K562 (cell line): ENCODE measurements at regions not wholly inside any gene's neighbourhood (a gene's known extent, or its start where the extent isn't known, plus 50 kb on each side); places are given as distances from the start of the nearest gene placed in this dataset.
A peak's percentile ranks its signal among the peaks of the same experiment; 100 is the strongest.

Source experiments
- ATAC-seq: fragments of 200-7000 bp; cut with Tn5 transposase; 3 replicates; pipeline ENCODE4 v1.9.1; 2020; ENCODE audit warnings: moderate library complexity
- BruUV-seq: library from RNA; stranded (reverse); fragments of 400-500 nt; replicated peaks from 2 replicates; lab custom pipeline; 2021; lab: Mats Ljungman, UMichigan
- CTCF ChIA-PET: fragments of 300-600 bp; formaldehyde crosslinking; extraction: SDS; loops from one replicate; lab custom pipeline; 2021; ENCODE audit warnings: low intra/inter-chr PET ratio; lab: Yijun Ruan, JAX
- POLR2A ChIA-PET: fragments of 300-600, 350-650 bp; sonication (Branson Sonifier 250); formaldehyde crosslinking; extraction: SDS; loops from one replicate; lab custom pipeline; 2021; ENCODE audit warnings: antibody characterized with exemption, inconsistent platforms; lab: Yijun Ruan, JAX
- DNase-seq, 4 experiments: peaks; one replicate each; pipeline versions ENCODE4 v3.0.0 to v3.0.0-alpha.2; 2011 to 2018; ENCODE audit warnings: low spot score in 3 of 4, mixed read lengths in 3 of 4; ENCODE audit errors: extremely low read depth in 1 of 4
- FAIRE-seq: peaks from 2 replicates; lab custom pipeline; 2011; peaks lifted over from hg19 to GRCh38; lab: Jason Lieb, UNC
- H2AFZ ChIP-seq: 2 replicates; pipeline ENCODE4 v1.6.0; 2011; ENCODE audit warnings: low read depth, low read length, control low read depth, inconsistent platforms
- H3K27ac ChIP-seq: fragments of 200-600 bp; 3 replicates; pipeline ENCODE4 v1.8.0; 2011; ENCODE audit warnings: low read depth, mild to moderate bottlenecking, control low read depth, inconsistent platforms, low read length, moderate library complexity, mixed read lengths; ENCODE audit errors: extremely low read depth
- H3K27me3 ChIP-seq, 2 experiments: fragments of 300-600 bp in 1 of 2; 2 replicates in 1 of 2; 3 replicates in 1 of 2; pipeline versions ENCODE4 v1.6.0 to v1.8.0; 2011; ENCODE audit warnings: inconsistent platforms in 2 of 2, low read length in 2 of 2, mild to moderate bottlenecking in 1 of 2, mixed read lengths in 1 of 2, moderate library complexity in 1 of 2; ENCODE audit not compliant: control insufficient read depth in 2 of 2, insufficient read depth in 2 of 2
- H3K36me3 ChIP-seq: fragments of 300-600 bp; 3 replicates; pipeline ENCODE4 v1.8.0; 2011; ENCODE audit warnings: mild to moderate bottlenecking, low read length, inconsistent platforms; ENCODE audit not compliant: control insufficient read depth, insufficient read depth
- H3K4me1 ChIP-seq, 2 experiments: fragments of 200-600 bp in 1 of 2; replicated peaks in 1 of 2; 2 replicates in 1 of 2; 3 replicates in 1 of 2; pipeline versions ENCODE4 v1.5.1 to v1.8.0; 2011; ENCODE audit warnings: inconsistent platforms in 2 of 2, low read length in 2 of 2, mild to moderate bottlenecking in 1 of 2, mixed read lengths in 1 of 2, moderate library complexity in 1 of 2; ENCODE audit not compliant: control insufficient read depth in 2 of 2, insufficient read depth in 2 of 2
- H3K4me2 ChIP-seq: 2 replicates; pipeline ENCODE4 v1.6.1; 2011; ENCODE audit warnings: low read length, control low read depth, inconsistent platforms, mixed read lengths; ENCODE audit not compliant: insufficient read depth
- H3K4me3 ChIP-seq: fragments of 200-600 bp; sonication (generic), shearing (Covaris generic); 2 replicates; pipeline ENCODE4 v1.5.1; 2016; ENCODE audit warnings: control low read depth, inconsistent platforms
- H3K79me2 ChIP-seq: fragments of 200-600 bp; 3 replicates; pipeline ENCODE4 v1.8.0; 2011; ENCODE audit warnings: low read length, inconsistent platforms; ENCODE audit not compliant: control insufficient read depth, insufficient read depth
- H3K9ac ChIP-seq, 2 experiments: 2 replicates each; pipeline versions ENCODE4 v1.6.0 to v1.6.1; 2011; ENCODE audit warnings: low read depth in 2 of 2, low read length in 2 of 2, control low read depth in 1 of 2, inconsistent platforms in 1 of 2, mild to moderate bottlenecking in 1 of 2, mixed read lengths in 1 of 2; ENCODE audit not compliant: insufficient read depth in 1 of 2
- H3K9me1 ChIP-seq: one replicate; pipeline ENCODE4 v1.6.0; 2011; ENCODE audit warnings: inconsistent platforms, mild to moderate bottlenecking, low read length, moderate library complexity; ENCODE audit not compliant: control insufficient read depth, insufficient read depth
- H3K9me3 ChIP-seq: replicated peaks from 2 replicates; pipeline ENCODE4 v1.5.1; 2011; ENCODE audit warnings: low read depth, low read length, inconsistent platforms; ENCODE audit not compliant: control insufficient read depth, insufficient read depth
- H4K20me1 ChIP-seq: replicated peaks from 2 replicates; pipeline ENCODE4 v1.6.1; 2011; ENCODE audit warnings: low read length, inconsistent platforms, mixed read lengths; ENCODE audit not compliant: control insufficient read depth, insufficient read depth
- C11orf30 ChIP-seq: fragments of 450-650 bp; IDR thresholded peaks from 2 replicates; pipeline ENCODE4 v1.6.1; 2016; ENCODE audit warnings: low read depth, mild to moderate bottlenecking
- CTBP1 ChIP-seq: fragments of 450-650 bp; IDR thresholded peaks from 2 replicates; pipeline ENCODE4 v1.6.1; 2016; ENCODE audit warnings: borderline replicate concordance
- ILK ChIP-seq: fragments of 450-650 bp; IDR thresholded peaks from 2 replicates; pipeline ENCODE4 v1.6.1; 2016; ENCODE audit warnings: missing genetic modification characterization, low read depth, mild to moderate bottlenecking, missing compliant biosample characterization, moderate library complexity, borderline replicate concordance
- MAFK ChIP-seq: IDR thresholded peaks from 2 replicates; pipeline ENCODE4 v1.6.1; 2011; ENCODE audit warnings: low read length, improper control_type of control experiment
- MECOM ChIP-seq: fragments of 250-450 bp; sonication (Bioruptor Pico); IDR thresholded peaks from 2 replicates; pipeline ENCODE4 v1.8.0; 2022; ENCODE audit warnings: inconsistent platforms
- MNT ChIP-seq, 2 experiments: fragments of 450-650 bp; conservative IDR thresholded peaks; 2 replicates each; pipeline ENCODE4 v1.6.1; 2017; ENCODE audit warnings: mild to moderate bottlenecking in 2 of 2, moderate library complexity in 2 of 2
- NFE2 ChIP-seq: IDR thresholded peaks from 2 replicates; pipeline ENCODE4 v1.6.1; 2014; ENCODE audit warnings: antibody characterized with exemption, low read depth
- POLR3G ChIP-seq: IDR thresholded peaks from 2 replicates; pipeline ENCODE4 v1.6.1; 2011; ENCODE audit not compliant: insufficient read length, insufficient replicate concordance; ENCODE audit errors: extremely low read depth
- SMARCC2 ChIP-seq: fragments of 450-650 bp; IDR thresholded peaks from 2 replicates; pipeline ENCODE4 v1.6.1; 2017; ENCODE audit warnings: antibody characterized with exemption, moderate library complexity, mild to moderate bottlenecking, low read depth
- SP2 ChIP-seq: IDR thresholded peaks from 2 replicates; pipeline ENCODE4 v1.6.1; 2011; ENCODE audit warnings: mild to moderate bottlenecking, low read depth, low read length, moderate library complexity; ENCODE audit not compliant: poor library complexity, severe bottlenecking; ENCODE audit errors: extremely low read depth
- ZNF316 ChIP-seq: fragments of 450-650 bp; IDR thresholded peaks from 2 replicates; pipeline ENCODE4 v1.6.1; 2016
- WGBS: fragments of 100-300 bp; shearing (Covaris generic); methylation state at CpG from one replicate; pipeline ENCODE4 v1.1.6; 2016; ENCODE audit warnings: low coverage, mixed read lengths; ENCODE audit not compliant: insufficient coverage; ENCODE audit errors: missing lambda C conversion rate; 5-methylcytosine and 5-hydroxymethylcytosine counted together
- in situ Hi-C: fragments of 300-500 bp; cut with MboI; formaldehyde crosslinking; loops from 4 replicates; pipeline ENCODE4 v1.15.0; 2018; ENCODE audit warnings: inconsistent platforms, mixed read lengths
- intact Hi-C: fragments of 100-400 bp; cut with micrococcal nuclease; formaldehyde crosslinking; loops from 2 replicates; pipeline ENCODE4 v1.14.2; 2022
- TF ChIP-seq, protein P1 (sequence below): fragments of 450-650 bp; IDR thresholded peaks from 2 replicates; pipeline ENCODE4 v1.6.1; 2018; ENCODE audit not compliant: partially characterized antibody
- TF ChIP-seq, protein P2 (sequence below): fragments of 450-650 bp; IDR thresholded peaks from 2 replicates; pipeline ENCODE4 v1.6.1; 2016

DNA sequence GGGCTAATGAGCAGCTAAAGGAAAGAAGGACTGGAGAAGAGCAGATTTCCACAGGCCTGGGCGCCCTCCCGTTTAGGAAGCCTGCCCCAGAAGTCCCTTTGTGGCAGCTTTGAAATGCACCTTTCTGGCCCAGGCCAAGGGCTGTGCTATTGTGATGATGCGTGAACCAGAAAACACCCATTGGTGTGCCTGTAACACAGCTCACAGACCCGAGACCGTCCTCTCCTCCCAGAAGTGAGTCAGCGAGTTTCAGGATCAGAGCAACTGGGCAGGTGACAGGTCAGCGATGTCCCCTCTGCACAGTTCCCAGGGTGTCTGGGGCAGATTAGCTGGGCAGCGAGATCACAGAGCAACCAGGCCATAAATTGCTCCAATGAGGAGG lies 71.9 kb upstream of the SULF2 start:
- Histone ChIP-seq H3K4me1 (no peaks in the 10 kb centered on the region), H3K4me2 (no peak overlapping the region), H3K27me3 (peaks cover 2 to 31% of the 10 kb centered on the region in 2 experiments; a peak in 4 of 5 replicates), H3K9me3 (no peaks in the 10 kb centered on the region), H3K4me3 (no peak overlapping the region), H3K27ac (no peak overlapping the region), H2AFZ (no peak overlapping the region), H3K79me2 (no peaks in the 10 kb centered on the region), H4K20me1 (no peaks in the 10 kb centered on the region; the same call in 1 of the 2 replicates), H3K9me1 (no peaks in the 10 kb centered on the region), H3K36me3 (no peaks in the 10 kb centered on the region), H3K9ac (no peak overlapping the region)
- intact Hi-C loops = no loop called here
- BruUV-seq = no TSS peak
- CTCF ChIA-PET = no interaction called here
- POLR2A ChIA-PET = interaction anchor here (1.1 kb wide), 1 partner anchor 17 kb away, joined by 3 read pairs; no protein-coding TSS in a partner anchor
- peak; percentile 15 for FAIRE-seq
- 0% methylated on average over 7 of the region's 8 CpGs for WGBS
- in situ Hi-C loops = no loop called here
- peak; percentile 66; the same call in 2 of the 3 replicates for ATAC-seq
- DNase-seq = peak in 2 of 4 experiments; percentile 16 to 33
- TF ChIP-seq, protein P1, sequence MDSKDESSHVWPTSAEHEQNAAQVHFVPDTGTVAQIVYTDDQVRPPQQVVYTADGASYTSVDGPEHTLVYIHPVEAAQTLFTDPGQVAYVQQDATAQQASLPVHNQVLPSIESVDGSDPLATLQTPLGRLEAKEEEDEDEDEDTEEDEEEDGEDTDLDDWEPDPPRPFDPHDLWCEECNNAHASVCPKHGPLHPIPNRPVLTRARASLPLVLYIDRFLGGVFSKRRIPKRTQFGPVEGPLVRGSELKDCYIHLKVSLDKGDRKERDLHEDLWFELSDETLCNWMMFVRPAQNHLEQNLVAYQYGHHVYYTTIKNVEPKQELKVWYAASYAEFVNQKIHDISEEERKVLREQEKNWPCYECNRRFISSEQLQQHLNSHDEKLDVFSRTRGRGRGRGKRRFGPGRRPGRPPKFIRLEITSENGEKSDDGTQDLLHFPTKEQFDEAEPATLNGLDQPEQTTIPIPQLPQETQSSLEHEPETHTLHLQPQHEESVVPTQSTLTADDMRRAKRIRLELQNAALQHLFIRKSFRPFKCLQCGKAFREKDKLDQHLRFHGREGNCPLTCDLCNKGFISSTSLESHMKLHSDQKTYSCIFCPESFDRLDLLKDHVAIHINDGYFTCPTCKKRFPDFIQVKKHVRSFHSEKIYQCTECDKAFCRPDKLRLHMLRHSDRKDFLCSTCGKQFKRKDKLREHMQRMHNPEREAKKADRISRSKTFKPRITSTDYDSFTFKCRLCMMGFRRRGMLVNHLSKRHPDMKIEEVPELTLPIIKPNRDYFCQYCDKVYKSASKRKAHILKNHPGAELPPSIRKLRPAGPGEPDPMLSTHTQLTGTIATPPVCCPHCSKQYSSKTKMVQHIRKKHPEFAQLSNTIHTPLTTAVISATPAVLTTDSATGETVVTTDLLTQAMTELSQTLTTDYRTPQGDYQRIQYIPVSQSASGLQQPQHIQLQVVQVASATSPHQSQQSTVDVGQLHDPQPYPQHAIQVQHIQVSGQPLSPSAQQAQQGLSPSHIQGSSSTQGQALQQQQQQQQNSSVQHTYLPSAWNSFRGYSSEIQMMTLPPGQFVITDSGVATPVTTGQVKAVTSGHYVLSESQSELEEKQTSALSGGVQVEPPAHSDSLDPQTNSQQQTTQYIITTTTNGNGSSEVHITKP = no peak
- no peak for TF ChIP-seq ILK (tag)
- TF ChIP-seq CTBP1 = no peak
- TF ChIP-seq POLR3G = no peak
- TF ChIP-seq ZNF316 = peak; percentile 29; the same call in 1 of the 2 replicates
- TF ChIP-seq, protein P2, sequence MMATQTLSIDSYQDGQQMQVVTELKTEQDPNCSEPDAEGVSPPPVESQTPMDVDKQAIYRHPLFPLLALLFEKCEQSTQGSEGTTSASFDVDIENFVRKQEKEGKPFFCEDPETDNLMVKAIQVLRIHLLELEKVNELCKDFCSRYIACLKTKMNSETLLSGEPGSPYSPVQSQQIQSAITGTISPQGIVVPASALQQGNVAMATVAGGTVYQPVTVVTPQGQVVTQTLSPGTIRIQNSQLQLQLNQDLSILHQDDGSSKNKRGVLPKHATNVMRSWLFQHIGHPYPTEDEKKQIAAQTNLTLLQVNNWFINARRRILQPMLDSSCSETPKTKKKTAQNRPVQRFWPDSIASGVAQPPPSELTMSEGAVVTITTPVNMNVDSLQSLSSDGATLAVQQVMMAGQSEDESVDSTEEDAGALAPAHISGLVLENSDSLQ = 0 out of 2 replicates have a peak, but pooled peaks have one; percentile 20
- peak; percentile 45; the same call in 1 of the 2 replicates for TF ChIP-seq C11orf30
- no peak for TF ChIP-seq SP2
- peak; percentile 45; the same call in 1 of the 2 replicates for TF ChIP-seq NFE2
- TF ChIP-seq SMARCC2 = no peak
- no peak for TF ChIP-seq MNT (conservative IDR thresholded peaks at IDR 0.05)
- no peak for TF ChIP-seq MAFK
- no peak for TF ChIP-seq MECOM
